ENCODE measurements at regions not wholly inside any gene's neighbourhood (a gene's known extent, or its start where the extent isn't known, plus 50 kb on each side); places are given as distances from the start of the nearest gene placed in this dataset.

GRCh38 chr17:72554508-72554907 is 433.7 kb downstream of the SOX9 start (continued):
- TF ChIP-seq CTCF (conservative IDR thresholded peaks at IDR 0.05; ENCODE audit: low read depth in 2 of 2) (no peak), EZH2phosphoT487 (IDR thresholded peaks at IDR 0.05; ENCODE audit: unreplicated experiment) (no peak), POLR2AphosphoS5 (IDR thresholded peaks at IDR 0.05; ENCODE audit: low read depth) (no peak), ZNF114 (CRISPR knock-in tag; IDR thresholded peaks at IDR 0.05) (no peak)

GRCh38 chr17:72555052-72555451 is 434.2 kb downstream of the SOX9 start:
- Histone ChIP-seq H2AFZ (no peak overlapping the region), H3K4me2 (no peak overlapping the region), H3K36me3 (ENCODE audit: insufficient read depth) (no peaks in the 10 kb centered on the region), H3K27ac (ENCODE audit: low read depth) (no peak overlapping the region), H4K20me1 (replicated peaks; ENCODE audit: insufficient read depth) (no peaks in the 10 kb centered on the region), H3F3A (replicated peaks; ENCODE audit: low read depth) (no peaks in the 10 kb centered on the region), H3K4me3 (no peak overlapping the region), H3K79me2 (replicated peaks; ENCODE audit: insufficient read depth) (no peaks in the 10 kb centered on the region), H3K4me1 (ENCODE audit: insufficient read depth) (no peaks in the 10 kb centered on the region), H3K9me2 (ENCODE audit: insufficient read depth) (no peaks in the 10 kb centered on the region), H3K27me3 (ENCODE audit: insufficient read depth) (no peaks in the 10 kb centered on the region)
- DNase-seq (ENCODE audit: low spot score) (no peak), ATAC-seq (no peak)
- no peaks in the 10 kb centered on the region for H3K36me3 Mint-ChIP-seq (ENCODE audit: low read depth)
- no peak overlapping the region for H3K4me3 Mint-ChIP-seq
- no peak for TF ChIP-seq ETS1 (IDR thresholded peaks at IDR 0.05)
- no peak for TF ChIP-seq ZNF114 (CRISPR knock-in tag; IDR thresholded peaks at IDR 0.05)
- TF ChIP-seq EZH2 (IDR thresholded peaks at IDR 0.05; ENCODE audit: low read depth, unreplicated experiment) = no peak
- H3K27ac Mint-ChIP-seq = no peak overlapping the region
- peaks cover 4% of the 10 kb centered on the region; the same call in 1 of the 3 replicates for H3K9me3 Mint-ChIP-seq
- H3K27me3 Mint-ChIP-seq (ENCODE audit: insufficient read depth, low read depth, poor library complexity) = peaks cover 6% of the 10 kb centered on the region
- H3K4me1 Mint-ChIP-seq = no peaks in the 10 kb centered on the region

- DNase-seq (ENCODE audit: low spot score) (peak; percentile 93), ATAC-seq (peak; percentile 66)
- no peak overlapping the region for H3K4me3 ChIP-seq
- no peaks in the 10 kb centered on the region for H3K36me3 ChIP-seq (ENCODE audit: insufficient read depth)
- H3K9me2 ChIP-seq (ENCODE audit: insufficient read depth) = no peaks in the 10 kb centered on the region
- peaks cover 5% of the 10 kb centered on the region; the same call in 2 of the 3 replicates for H3K4me1 Mint-ChIP-seq
- H3F3A ChIP-seq (replicated peaks; ENCODE audit: low read depth) = no peaks in the 10 kb centered on the region
- no peaks in the 10 kb centered on the region for H3K79me2 ChIP-seq (replicated peaks; ENCODE audit: insufficient read depth)
- H3K27me3 ChIP-seq (ENCODE audit: insufficient read depth) = no peaks in the 10 kb centered on the region
- no peaks in the 10 kb centered on the region for H3K9me3 Mint-ChIP-seq
- H4K20me1 ChIP-seq (replicated peaks; ENCODE audit: insufficient read depth) = no peaks in the 10 kb centered on the region
- no peaks in the 10 kb centered on the region for H3K36me3 Mint-ChIP-seq (ENCODE audit: low read depth)
- no peak overlapping the region for H3K4me2 ChIP-seq
- no peak overlapping the region for H2AFZ ChIP-seq
- no peak overlapping the region for H3K27ac Mint-ChIP-seq
- H3K4me3 Mint-ChIP-seq = no peak overlapping the region
- H3K4me1 ChIP-seq (ENCODE audit: insufficient read depth) = no peaks in the 10 kb centered on the region; the same call in 1 of the 2 replicates
- peaks cover 6% of the 10 kb centered on the region for H3K27me3 Mint-ChIP-seq (ENCODE audit: insufficient read depth, low read depth, poor library complexity)
- no peak overlapping the region for H3K27ac ChIP-seq (ENCODE audit: low read depth)
- TF ChIP-seq CREB1 (CRISPR knock-in tag; IDR thresholded peaks at IDR 0.05; ENCODE audit: low read depth) = no peak
- no peak for TF ChIP-seq EZH2 (IDR thresholded peaks at IDR 0.05; ENCODE audit: low read depth, unreplicated experiment)
- TF ChIP-seq ZNF462 (CRISPR knock-in tag; IDR thresholded peaks at IDR 0.05) = peak; percentile 30
Observed at GRCh38 chr17:72556944-72557826, 436.4 kb downstream of the SOX9 start.

Measured in GM23338 (cell line).